ENCODE measurements at regions not wholly inside any gene's neighbourhood (a gene's known extent, or its start where the extent isn't known, plus 50 kb on each side); places are given as distances from the start of the nearest gene placed in this dataset.

DNA sequence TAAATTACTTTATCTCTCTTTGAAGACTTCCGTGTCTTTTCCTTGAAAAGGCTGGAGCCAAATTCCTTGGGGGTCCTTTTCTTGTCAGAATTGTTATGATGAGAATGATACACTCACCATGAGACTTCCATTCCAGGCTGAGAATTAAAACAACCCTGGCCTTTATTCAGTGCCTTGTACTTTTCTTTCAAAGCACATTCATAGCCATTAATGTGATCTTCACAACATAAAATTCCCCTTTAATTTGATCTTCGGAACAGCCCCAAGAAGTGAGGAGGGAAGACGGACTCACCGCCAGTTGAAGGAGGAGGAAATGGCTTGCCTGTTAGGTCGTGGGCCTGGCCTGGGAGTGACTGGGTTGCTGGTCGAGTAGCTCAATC lies 127.3 kb downstream of the DDX1 start:
- DNase-seq (ENCODE audit: low read depth in 2 of 2) = no peak

DNA sequence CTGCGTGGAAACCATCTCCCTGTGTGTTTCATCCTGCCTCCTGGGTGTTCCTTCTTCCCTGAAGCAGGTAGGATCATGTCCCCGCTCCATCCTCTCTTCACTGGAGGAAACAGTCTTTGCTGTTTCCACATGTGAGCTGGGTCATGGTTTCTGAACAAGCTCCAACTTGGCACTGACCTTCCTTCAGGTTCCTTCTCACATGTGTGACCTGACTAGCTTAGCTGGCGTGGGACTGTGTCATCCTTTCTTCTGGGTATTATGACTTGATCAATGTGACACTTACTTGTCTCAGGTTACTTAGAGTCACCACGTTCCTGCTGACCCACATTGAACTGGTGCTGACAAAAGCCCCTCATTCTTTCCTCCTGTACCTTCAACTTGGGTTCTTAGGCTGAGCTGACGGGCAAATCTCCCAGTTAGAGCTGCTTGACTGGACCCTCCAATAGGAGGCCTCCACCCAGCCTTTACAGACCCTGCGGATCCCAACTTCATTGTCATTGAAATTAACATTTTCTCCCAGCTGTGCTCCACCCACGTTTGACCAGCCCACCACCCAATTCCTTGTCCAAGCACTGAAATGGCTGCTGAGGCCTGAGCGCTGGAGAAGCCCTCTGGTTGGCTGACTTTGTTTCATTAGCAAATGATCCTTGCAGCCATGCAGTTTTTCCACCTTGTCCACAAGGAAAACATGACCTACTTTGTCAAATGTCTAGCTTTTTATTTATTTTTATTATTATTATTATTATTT lies 128.1 kb downstream of the DDX1 start:
- no peak for DNase-seq (ENCODE audit: low read depth in 2 of 2)

DNA sequence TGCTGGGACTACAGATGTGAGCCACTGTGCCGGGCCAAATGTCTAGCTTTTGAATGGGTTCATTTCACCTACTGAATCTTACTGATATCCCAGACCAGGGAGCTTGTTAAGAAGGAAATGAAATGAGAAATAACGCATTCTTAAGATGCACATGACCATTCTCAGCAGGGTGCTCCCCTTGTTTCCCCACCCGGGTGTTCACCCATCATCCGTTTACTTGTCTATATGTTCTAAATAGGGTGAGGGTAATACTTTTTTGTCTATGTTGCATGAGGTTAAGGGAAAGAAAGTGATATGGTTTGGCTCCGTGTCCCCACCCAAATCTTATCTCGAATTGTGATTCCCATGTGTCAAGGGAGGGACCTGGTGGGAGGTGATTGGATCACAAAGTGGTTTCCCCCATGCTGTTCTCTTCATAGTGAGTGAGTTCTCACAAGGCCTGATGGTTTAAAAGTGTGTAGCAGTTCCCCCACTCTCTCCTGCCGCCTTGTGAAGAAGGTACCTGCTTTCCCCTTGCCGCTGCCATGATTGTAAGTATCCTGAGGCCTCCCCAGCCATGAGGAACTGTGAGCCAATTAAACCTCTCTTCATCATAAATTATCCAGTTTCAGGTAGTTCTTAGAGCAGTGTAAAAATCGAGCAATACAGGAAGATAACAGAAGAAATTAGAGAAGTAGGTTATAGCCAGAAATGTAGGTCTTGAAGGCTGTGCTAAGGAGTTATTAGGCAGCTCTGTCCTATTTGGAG lies 129.1 kb downstream of the DDX1 start:
- no peak for DNase-seq (ENCODE audit: low read depth in 2 of 2)

DNA sequence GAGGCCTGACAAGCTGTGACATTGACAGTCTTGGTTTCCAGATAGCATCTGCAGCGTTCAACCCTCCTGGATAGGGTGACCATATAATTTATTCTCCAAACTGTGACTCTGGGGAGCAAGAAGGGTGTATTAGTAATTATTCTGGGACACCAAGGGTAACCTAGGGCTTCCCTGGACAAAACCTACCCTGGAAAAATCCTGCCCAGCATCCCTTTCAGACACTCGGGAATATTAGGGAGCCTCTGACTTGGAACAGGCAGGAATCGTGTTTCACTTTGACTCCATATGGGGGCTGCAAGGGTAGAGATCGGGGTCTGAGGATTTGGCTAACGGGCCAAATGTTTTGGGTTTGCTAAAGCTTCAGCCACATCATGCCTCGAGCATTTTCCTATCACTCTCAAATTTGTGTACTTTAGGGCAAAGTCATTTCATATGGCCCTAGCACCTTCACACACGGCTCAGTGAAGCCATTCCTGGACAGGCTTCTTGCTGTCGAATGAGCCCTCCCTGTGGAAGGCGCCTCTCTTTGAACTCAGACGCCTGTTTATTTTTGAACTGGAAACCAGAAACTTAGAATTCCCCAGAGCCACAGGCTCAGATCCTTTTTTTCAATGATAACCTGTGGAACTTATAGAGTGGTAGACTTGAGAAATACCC lies 129.9 kb downstream of the DDX1 start:
- no peak for DNase-seq (ENCODE audit: low read depth in 2 of 2)

DNA sequence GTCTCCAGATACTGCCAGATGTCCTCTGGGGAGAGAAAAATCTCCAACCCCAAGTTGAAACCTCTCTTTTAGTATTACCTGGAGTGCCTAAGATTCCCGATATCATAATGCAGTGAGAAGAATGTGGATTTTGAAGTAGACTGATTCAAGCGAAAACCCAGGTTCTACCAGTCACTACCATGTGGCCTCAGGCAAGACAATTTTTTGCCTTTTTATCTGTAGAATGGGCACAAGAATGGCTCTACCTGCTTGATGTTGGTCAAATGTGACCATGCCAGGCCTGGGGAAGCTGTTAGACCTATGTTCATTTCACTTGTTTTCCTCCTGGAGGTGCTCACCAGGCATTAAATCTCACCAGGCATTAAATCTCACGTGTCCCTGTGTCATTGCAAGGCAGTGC lies 131.3 kb downstream of the DDX1 start:
- DNase-seq (ENCODE audit: low read depth in 2 of 2) = no peak

DNA sequence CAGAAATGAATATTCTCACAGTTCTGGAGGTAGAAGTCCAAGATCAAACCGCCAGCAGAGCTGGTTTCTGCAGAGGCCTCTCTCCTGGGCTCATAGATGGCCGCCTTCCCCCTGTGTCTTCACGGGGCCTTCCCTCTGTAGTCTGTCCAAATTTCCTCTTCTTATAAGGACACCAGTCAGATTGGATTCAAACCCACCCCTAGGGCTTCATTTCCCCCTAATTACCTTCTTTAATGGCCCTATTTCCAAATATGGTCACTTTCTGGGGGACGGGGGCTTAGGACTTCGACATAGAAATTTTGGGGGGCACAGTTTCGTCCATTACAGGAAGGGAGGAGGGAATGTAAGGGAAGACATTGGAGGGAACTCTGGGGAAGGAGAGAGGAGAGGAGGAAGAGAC lies 132.6 kb downstream of the DDX1 start:
- DNase-seq (ENCODE audit: low read depth in 2 of 2) = no peak

DNA sequence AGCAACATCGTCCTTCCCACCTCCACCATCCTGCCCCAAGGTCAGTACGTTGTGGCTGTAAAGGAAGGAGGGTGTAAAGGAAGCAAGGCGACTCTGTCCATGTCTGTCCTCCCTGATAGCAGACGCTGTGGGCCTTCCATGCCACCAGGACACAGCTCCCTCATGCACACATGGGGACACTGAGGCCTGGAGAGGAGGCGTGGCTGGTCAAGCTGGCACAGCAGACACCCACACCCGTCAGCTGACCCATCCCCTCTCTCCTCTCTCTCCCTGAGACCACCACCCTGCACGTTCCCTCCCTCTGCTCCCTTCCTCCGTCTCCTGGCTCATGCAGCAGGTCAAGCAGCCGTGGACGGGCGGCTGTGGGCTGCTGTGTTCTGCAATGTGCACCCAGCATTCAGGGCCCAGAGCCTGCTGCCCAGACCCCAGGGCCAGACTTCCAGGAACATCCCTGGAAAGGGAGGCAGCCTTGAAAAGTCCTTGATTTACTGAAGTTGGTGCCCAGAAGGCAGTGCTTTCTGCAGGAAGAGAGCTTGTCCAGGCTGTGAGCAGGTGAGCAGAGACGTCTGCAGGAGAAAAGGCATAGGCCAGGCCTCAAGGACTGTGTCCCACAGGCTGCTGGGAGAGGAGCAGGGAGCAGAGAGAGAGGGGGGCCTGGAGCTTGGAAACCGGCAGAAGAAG lies 133.6 kb downstream of the DDX1 start:
- DNase-seq (ENCODE audit: low read depth in 2 of 2) = no peak

DNA sequence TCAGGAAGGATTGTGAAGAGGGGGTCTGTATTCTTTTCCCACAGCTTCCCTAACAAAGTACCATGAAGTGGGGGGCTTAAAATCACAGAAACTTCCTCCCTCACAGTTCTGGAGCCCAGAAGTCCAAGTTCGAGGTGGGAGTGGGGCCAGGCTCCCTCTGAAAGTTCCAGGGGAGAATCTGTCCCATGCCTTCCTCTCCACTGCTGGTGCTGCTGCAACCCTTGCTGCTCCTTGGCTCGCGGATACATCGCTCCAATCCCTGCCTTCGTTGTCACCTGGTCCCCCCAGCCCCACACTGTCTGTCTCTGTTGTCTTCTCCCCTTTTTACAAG lies 134.1 kb downstream of the DDX1 start:
- no peak for DNase-seq (ENCODE audit: low read depth in 2 of 2)

DNA sequence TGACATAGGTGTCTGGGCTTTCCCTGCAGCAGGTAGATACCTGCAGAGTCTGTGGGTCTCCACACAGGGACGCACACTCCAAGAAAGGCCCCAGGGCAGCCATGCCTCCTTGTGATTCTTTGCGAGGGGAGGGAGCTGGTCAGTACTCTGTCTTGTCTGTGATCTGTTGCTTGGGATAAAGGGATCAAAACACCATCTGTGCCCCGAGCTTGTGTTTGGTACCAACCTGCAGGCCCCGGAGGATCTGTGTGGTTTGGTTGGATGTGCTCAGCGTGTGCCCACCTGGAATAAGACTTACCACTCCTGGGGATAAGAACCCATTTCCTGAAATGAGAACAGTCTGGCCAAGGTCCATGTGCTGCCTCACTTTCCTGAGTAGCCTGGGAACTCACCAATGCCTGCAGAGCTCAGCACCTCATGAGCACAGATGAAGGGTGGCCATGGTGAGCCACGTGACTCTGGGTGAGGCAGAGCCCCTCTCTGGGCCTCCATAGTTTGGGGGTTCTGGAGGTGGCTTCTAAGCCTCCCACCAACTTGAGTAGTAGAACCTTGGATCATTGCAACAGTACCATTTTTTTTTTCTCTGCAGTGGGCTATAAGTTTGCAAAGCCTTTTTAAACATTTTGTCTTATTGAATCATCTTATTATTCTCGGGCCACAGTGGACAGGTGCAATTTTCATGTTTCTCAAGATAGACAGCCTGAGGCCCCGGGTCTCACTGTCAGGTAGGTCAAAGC lies 134.8 kb downstream of the DDX1 start:
- DNase-seq (ENCODE audit: low read depth in 2 of 2) = no peak

DNA sequence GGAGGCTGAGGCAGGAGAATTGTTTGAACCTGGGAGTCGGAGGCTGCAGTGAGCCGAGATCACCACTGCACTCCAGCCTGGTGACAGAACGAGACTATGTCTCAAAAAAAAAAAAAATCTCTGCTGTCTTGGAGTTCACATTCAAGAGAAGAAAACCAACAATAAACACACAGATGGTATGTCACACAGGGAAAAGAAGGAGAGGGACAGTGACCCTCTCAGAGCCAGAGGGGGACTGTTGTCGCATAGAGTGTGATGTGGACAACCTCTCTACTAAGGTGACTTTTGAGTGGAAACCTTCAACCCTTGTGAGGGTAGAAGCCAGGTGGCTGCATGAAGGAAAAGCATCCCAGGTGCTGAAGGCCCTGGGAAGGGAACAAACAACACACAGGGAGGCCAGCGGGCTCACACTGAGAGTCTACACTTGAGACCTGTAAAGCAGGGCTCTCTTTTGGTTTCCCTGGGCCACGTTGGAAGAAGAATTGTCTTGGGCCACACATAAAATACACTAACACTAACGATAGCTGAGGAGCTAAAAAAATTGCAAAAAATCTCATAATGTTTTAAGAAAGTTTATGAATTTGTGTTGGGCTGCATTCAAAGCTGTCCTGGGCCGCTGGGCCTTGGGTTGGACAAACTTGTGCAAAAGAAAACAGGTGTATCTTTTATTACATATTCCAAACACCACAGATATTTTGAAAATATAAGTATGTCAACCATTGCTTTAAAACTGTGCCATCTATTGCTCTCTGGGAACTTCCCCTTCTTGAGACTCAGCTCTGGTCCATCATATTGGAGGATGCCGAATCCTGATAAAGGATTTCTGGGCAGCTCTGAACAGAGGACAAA lies 136.0 kb downstream of the DDX1 start:
- DNase-seq (ENCODE audit: low read depth in 2 of 2) = no peak

DNA sequence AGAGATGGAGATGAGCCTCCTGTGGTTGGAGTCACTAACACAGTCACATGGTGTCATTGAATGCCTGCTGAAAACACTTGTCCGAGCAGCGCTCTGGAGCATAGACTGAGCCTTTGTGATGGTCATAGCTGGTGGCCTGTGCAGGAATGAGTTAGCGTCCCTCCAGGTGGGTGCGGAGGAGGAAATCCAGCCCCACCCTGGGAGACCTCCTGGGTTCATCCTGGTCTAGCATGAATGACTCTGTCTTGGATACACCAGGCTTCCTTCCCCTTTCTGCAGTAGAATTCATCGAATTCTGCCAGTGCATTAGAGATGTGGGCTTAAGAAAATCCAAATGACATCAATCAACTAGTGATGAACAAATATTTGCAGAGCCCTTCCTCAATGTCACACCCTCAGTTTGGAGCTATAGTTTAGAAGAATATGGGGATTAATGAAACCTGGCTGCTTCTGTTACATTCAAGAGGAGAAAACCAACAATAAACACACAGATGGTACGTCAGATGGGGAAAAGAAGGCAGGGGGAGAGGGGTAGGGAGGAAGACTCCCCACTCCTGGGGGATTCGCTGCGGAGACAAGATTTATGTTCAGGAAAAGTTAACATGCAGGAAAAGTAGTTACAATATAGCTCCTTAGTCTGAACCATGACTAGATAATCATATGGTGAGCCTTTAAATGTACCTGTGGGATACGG lies 136.7 kb downstream of the DDX1 start:
- no peak for DNase-seq (ENCODE audit: low read depth in 2 of 2)

DNA sequence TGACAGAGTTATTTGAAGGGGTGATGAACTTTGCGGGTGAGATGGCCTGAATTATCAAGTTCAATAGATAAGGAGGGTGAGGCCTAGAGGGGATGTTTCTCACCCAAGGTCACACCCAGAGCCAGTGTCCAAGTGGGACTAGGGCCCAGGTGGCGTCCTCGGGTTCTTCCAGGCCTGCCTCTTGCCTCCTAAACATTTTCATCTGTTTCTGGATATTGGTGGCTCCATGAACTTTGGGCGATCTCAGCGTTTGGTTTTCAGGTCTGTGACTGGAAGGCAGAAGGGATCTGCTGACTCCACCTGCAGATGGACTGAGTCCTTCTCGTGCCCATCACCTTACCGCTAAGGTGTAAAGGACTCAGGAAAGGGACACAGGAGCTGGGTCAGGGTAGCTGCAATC lies 137.3 kb downstream of the DDX1 start:
- DNase-seq (ENCODE audit: low read depth in 2 of 2) = no peak

DNA sequence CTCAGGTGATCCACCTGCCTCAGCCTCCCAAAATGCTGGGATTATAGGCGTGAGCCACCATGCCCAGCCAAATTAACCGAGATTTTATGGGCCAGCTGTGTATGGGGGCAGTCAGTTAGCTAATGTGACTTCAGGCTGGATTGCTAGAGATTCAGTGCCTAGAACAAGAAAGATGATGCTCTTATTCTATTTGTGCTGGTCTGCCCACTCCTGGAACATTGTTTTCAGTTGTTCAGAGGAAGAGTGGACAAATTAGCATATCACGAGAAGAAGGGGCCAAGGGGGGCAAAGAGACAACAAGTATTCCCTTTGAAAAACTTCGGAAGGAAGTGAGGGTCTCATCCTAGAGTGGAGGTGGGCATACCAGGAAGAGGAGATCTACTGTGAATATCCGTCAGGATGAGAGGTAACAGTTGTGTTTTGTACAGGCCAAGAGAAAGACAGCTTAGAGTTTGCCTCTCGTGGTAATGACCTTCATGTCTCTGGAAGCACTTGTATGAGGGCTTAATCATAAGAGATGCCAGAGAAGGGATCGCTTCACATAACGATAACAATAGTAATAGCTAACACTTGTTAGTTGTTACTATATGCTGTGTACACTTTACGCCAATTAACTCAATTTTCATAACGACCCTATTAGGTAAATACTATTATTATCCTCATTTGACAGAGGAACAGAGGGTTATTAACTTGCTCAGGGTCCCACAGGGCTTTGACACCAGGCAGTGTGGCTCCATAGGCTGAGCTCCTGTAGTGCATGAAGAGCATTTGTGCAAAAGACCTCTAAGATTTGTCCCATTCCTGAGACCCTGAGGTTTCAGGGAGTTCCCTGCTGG lies 138.3 kb downstream of the DDX1 start:
- no peak for DNase-seq (ENCODE audit: low read depth in 2 of 2)

DNA sequence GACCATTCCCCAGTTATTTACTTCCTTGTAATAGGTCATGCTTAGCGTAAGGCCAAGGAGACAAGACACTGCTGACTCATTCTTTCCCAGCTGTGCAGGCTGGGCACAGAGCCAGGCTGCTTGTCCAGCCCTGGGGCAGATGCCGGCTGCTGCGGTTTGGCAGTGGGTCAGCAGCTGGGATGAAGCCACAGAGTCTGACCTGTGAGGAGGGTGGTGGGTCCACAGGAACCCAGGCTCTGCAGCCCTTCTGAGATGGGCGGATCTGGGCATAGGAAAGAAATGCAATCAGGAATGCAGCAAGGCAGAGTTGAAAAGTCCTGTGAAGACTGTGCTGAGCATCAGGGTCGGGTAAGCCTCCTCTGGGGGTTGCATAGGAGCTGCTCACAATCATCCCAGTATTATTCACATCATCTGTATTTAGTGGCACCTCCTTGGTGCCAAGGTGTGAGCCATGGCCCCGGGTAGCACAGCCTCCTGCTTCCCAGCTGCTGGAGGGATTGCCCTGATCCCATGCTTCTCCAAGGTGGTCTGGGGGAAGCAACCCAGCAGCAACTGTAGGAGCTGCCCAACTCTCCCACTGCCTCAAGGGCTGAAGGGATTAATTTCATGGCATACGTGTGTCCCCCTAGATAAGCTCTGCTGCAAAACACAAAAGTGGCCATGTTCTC lies 139.0 kb downstream of the DDX1 start:
- peak; percentile 49 to 52 for DNase-seq (ENCODE audit: low read depth in 2 of 2)

DNA sequence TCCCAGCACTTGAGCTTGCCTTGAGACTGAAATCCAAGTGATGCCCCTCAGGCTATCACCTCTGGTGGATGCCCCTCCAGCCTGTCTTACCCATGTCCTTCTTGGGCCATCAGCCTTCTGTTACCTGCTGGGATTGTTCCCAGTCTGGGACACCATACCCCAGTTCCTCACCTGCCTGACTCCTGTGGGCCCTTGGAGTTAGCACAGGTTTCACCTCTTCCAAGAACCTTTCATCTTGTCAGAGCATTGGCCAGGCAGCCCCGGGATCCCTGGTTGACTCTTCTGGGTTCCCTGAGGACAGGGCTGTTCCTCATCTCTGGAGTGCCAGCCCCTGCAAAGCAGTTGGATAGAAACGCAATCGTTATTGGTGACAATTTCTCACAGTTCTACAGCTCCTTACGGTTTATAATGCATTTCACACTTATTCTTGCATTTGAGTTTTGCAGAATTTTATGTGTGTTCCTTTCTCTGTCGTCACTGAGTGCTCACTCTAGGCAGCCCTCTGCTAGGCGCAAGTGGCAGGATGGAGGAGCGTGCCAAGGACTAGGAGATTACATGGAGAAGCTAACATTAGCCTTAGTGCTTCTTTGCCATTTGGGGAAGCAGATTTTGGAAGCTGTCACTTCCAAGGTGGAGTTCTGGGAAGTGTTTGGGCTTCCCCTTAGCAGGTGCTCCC lies 139.7 kb downstream of the DDX1 start:
- no peak for DNase-seq (ENCODE audit: low read depth in 2 of 2)

DNA sequence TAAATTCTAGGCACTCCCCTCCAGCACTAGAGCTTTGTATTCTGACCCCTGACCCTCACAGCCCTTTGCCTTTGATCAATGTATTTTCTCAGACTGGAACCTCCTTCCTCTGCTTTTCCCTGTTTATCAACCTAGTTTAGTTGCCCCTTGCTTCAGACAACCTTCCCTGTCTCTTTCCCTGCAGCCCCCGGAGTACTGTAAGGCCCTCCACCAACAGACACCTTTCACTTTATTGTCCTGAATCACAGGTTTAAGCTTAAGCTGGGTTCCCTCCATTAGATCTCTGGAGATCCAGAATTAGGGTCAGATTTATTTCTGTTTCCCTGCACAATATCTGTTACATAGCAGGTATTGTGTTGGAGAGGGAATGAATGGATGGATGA lies 140.2 kb downstream of the DDX1 start:
- DNase-seq (ENCODE audit: low read depth in 2 of 2) = no peak

DNA sequence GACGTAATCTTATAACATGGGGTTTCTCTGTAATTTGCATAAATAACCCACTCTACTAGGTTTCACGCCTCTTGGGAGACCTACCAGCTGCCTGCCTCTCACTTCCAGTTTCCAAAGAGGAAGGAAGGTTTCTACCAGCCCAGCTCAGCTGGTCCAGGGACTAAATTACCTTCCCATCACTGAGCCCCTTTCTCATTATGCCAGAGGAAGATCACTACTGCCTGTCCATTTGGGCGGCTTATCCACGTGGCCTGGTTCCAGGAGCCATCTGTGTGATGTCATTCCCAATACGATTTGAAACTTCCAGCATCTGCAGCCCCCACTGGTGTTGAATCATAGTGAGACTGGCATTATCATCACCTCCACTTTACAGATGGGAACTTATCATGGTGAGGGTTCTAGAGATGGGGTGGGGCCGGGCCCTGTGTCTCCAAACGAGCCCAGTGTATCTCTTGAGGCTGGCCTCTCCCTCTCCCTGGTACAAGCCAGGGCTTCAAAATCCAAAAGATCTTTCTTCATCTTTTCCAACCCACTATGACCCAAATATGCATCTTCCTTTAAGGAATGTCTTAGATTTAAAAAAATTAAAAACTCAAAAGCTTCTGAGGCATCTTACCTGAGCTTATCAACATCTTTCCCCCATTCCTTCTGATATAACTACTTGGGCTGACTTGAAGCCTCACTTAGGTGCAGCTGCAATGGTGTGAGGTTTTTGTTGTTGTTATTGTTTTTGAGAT lies 140.8 kb downstream of the DDX1 start:
- DNase-seq (ENCODE audit: low read depth in 2 of 2) = no peak
